Neuron (in vitro differentiated cells): ENCODE measurements at regions not wholly inside any gene's neighbourhood (a gene's known extent, or its start where the extent isn't known, plus 50 kb on each side); places are given as distances from the start of the nearest gene placed in this dataset.

Source experiments
- H2AFZ ChIP-seq: one replicate; pipeline ENCODE4 v1.6.1; 2013; ENCODE audit warnings: low read depth, mild to moderate bottlenecking, inconsistent platforms, low read length, moderate library complexity
- H3K27me3 ChIP-seq: one replicate; pipeline ENCODE4 v1.6.1; 2013; ENCODE audit warnings: low read length; ENCODE audit not compliant: insufficient read depth
- H3K36me3 ChIP-seq: one replicate; pipeline ENCODE4 v1.6.1; 2013; ENCODE audit warnings: low read length; ENCODE audit not compliant: insufficient read depth
- H3K4me1 ChIP-seq: one replicate; pipeline ENCODE4 v1.6.1; 2013; ENCODE audit warnings: low read length; ENCODE audit not compliant: insufficient read depth
- H3K4me3 ChIP-seq: 2 replicates; pipeline ENCODE4 v1.5.1; 2013; ENCODE audit warnings: mild to moderate bottlenecking, low read length, moderate library complexity
- H3K9me3 ChIP-seq: one replicate; pipeline ENCODE4 v1.6.1; 2013; ENCODE audit warnings: low read length

DNA sequence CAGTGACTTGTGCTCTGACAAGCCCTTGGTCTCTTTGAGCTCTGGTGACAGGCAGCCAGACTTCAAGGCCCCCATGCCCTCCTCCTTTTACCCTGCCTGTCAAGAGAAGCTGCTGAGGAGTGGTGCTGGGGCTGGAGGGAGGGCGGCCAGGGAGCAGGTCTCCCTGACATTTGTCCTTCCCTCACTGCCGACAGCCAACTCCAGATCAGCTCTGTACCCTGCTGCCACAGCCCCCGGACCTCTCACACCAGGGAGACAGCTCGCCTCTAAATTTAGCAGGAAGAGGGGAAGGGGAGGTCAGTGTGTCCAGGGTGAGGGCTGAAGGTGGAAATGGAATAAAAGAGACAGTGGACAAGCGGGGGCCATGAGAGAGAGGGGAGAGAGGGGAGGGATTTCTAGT lies 155.8 kb downstream of the TDRD15 start:
- H2AFZ ChIP-seq, result no peak overlapping the region

DNA sequence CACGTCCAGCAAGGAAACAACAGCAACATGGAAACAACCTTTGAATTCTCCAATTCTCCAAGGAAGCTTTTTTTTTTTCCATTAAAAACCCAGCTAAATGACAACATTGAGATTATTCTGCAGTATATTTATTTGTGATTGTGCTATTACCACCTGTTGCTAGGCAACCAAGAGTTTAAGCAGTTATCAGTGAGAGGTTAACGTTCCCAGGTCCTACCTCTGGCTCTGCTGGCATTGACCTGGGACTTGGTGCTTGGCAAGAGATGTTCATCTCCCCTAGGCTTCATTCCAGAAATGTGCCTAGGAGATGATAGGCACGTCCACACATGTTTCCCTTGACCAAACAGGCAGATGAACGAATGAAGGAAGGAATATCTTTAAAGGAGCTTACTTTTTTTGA lies 157.0 kb downstream of the TDRD15 start:
- Histone ChIP-seq H3K27me3 (no peaks in the 10 kb centered on the region), H2AFZ (no peak overlapping the region), H3K9me3 (no peaks in the 10 kb centered on the region), H3K36me3 (no peaks in the 10 kb centered on the region), H3K4me3 (no peak overlapping the region), H3K4me1 (peaks cover 58% of the 10 kb centered on the region)

More for the DNA sequence above, 155.8 kb downstream of the TDRD15 start:
- H3K27me3 ChIP-seq, result no peaks in the 10 kb centered on the region
- peak overlapping the region; percentile 5 for H3K4me3 ChIP-seq
- peaks cover 58% of the 10 kb centered on the region for H3K4me1 ChIP-seq
- no peaks in the 10 kb centered on the region for H3K9me3 ChIP-seq
- H3K36me3 ChIP-seq, result no peaks in the 10 kb centered on the region

DNA sequence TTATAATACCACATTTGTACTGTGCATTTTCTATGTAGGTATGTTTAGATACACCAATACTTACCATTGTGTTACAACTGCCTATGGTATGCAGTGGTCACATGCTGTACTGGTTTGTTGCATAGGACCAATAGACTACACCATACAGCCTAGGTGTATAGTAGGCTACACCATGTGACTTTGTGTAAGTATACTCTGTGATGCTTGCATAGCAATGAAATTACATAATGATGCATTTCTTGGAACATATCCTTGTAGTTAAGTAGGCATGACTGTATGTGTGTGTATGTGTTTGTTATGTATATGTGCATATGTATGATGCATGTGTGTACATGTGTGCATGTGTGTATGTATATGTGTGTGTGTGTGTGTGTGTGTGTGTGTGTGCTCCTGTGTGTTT lies 157.6 kb downstream of the TDRD15 start:
- no peak overlapping the region for H2AFZ ChIP-seq
- H3K27me3 ChIP-seq, result no peaks in the 10 kb centered on the region

DNA sequence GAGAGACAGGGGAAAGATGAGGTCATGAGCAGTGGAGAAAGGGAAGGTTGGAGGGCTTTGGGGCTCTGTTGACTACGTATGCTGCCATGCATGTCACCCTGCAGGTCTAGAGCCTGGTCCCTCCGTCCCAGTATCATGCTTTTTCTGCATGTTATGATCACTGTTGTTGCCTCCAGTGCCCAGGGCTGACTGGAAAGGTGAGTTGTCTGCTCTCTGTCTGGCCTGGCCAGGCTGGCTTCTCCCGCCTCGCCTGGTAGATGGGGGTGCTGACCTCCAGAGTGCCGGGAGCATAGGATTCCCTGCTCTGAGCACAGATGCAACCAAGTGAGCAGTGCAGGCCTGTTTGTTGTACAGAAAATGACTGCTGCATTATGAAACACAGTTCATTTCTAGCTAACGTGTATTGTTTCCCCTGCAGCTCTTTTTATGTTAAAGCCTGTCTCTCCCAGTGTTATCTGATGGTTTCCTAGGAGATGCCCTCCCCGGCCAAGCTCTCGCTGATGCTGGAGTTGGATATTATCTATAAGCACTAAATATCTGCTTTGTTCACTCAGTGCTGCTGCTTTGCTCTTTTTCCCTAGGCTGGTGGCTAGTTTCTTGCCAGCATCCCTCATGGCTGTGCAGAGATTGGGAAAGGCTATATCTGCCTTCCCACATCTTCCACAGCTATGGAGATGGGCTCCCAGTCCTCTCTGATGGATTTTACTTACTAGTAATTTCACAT lies 158.2 kb downstream of the TDRD15 start:
- Histone ChIP-seq H2AFZ (no peak overlapping the region), H3K4me1 (peaks cover 57% of the 10 kb centered on the region), H3K9me3 (no peaks in the 10 kb centered on the region), H3K36me3 (no peaks in the 10 kb centered on the region), H3K27me3 (no peaks in the 10 kb centered on the region), H3K4me3 (no peak overlapping the region)

More for the DNA sequence above, 157.6 kb downstream of the TDRD15 start:
- no peaks in the 10 kb centered on the region for H3K36me3 ChIP-seq
- no peak overlapping the region for H3K4me3 ChIP-seq
- H3K4me1 ChIP-seq, result peaks cover 58% of the 10 kb centered on the region
- no peaks in the 10 kb centered on the region for H3K9me3 ChIP-seq

DNA sequence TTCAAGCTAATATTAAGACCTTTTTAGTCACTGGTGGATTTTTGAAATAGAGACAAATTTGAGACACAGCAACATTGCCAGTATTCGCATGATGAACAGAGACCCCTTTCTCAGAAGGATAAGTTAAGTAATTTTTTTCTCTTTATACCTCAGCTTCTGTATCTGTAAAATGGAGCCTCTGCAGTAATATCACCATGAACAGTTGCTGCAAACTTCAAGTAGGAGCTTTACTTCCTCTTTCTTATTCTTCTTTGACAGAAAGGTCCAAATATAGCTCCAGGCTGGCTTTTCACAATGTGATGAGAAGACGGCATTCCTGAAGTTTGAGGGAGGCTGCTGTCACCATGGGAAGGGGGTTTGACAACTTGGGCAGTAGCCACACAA lies 158.7 kb downstream of the TDRD15 start:
- H3K36me3 ChIP-seq, result no peaks in the 10 kb centered on the region
- H3K9me3 ChIP-seq, result no peaks in the 10 kb centered on the region
- H3K4me1 ChIP-seq, result peaks cover 52% of the 10 kb centered on the region
- no peak overlapping the region for H3K4me3 ChIP-seq
- H2AFZ ChIP-seq, result no peak overlapping the region
- H3K27me3 ChIP-seq, result no peaks in the 10 kb centered on the region

DNA sequence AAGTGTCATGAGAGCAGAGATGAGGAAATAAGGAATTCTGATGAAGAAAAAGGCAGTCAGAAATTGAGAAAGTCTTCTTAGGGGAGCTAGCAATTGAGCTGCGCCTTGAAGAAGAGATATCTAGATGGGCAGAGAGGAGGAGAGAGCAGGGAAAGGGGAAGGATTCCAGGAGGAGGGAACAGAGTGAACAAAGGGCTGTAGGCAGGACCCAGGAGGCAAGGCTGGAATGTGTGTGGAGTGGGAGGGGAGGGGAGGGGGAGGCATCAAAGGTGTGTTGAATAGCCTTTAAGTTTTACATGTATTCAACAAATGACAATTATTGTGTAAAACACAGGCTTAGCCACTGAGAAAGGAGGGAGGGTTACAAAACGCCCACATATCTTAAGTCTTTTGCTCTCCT lies 164.5 kb downstream of the TDRD15 start:
- Histone ChIP-seq H3K9me3 (no peaks in the 10 kb centered on the region), H3K4me3 (no peak overlapping the region), H2AFZ (peak overlapping the region; percentile 3), H3K36me3 (no peaks in the 10 kb centered on the region), H3K4me1 (peaks cover 30% of the 10 kb centered on the region), H3K27me3 (no peaks in the 10 kb centered on the region)

DNA sequence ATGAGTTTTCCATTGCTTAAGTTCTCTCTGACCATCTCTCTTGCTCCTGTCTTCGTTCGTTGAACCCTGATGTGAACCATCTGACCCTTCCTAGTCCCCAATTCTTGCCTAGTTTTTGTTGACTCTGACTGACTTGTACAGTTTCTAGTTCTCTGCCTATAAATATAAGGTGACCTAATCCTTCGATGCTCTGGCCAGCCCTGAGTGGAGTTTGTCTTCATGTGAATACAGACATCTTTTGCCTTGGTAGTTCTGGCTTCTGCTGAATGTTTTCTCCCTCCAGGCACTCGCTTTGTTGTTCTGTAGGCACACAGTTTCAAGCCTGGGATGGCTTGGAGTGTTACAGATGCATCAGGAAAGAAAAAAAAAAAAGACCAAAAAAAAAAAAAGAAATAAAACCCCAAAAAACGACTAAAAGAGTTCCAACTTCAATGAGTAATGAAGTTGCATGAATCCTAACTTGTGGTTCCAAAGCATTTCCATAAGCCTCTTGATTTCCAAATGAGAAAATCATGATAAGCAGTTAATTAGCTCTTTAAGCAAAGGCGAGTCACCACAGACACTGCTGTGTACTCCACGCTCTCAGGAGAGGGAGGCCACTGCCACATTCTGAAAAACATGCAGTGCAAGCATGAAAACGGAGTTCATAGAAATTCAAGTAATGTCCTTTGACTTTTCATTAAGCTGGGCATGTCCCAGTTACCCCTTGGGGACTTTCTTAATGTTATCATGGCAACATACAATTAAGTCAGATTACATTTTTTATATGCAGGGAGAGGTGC lies 165.2 kb downstream of the TDRD15 start:
- Histone ChIP-seq H3K36me3 (no peaks in the 10 kb centered on the region), H3K4me3 (no peak overlapping the region), H3K9me3 (no peaks in the 10 kb centered on the region)

DNA sequence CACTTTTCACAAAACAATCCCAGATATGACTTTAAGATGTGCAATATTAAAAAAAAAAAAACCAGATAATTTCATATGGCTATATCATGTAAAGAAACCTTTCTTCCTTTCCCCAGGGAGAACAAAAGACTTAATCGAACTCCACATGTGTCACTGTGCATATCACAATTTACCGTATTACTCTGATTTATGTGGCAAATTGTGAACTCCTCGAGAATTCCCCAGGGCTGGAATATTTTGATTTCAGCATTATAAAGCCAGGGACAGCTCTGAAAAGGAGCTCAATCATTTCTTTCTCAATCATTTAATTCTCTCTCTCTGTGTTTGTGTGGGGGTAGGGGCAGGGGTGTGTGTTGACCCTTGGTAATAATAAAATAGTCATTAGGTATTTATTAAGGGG lies 165.8 kb downstream of the TDRD15 start:
- Histone ChIP-seq H2AFZ (no peak overlapping the region), H3K4me3 (no peak overlapping the region), H3K36me3 (no peaks in the 10 kb centered on the region), H3K27me3 (no peaks in the 10 kb centered on the region), H3K4me1 (peaks cover 28% of the 10 kb centered on the region), H3K9me3 (no peaks in the 10 kb centered on the region)

More for the DNA sequence above, 165.2 kb downstream of the TDRD15 start:
- H3K4me1 ChIP-seq, result peaks cover 28% of the 10 kb centered on the region
- H2AFZ ChIP-seq, result no peak overlapping the region
- no peaks in the 10 kb centered on the region for H3K27me3 ChIP-seq

DNA sequence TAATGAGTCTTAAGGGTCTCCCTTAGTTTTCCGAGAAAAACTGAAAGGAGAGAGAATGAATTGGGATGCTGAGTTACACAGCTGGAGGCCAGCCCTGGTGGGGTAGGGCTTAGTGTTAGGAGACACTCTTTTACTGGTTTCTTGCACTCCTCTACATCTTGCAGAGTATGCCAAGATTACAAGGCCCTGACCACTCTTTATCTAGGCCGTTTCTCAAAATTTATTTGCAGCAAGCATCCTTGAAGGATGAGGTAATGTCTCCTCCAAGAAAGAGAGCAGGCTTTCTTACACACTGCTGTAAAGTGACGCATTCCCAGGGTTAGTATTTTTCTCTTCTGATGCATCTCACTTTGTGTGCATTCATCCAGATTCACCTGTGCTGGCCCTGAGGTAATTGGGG lies 166.2 kb downstream of the TDRD15 start:
- H3K36me3 ChIP-seq, result no peaks in the 10 kb centered on the region
- H3K4me3 ChIP-seq, result no peak overlapping the region
- H3K27me3 ChIP-seq, result no peaks in the 10 kb centered on the region
- H2AFZ ChIP-seq, result no peak overlapping the region
- H3K9me3 ChIP-seq, result no peaks in the 10 kb centered on the region
- peaks cover 28% of the 10 kb centered on the region for H3K4me1 ChIP-seq

DNA sequence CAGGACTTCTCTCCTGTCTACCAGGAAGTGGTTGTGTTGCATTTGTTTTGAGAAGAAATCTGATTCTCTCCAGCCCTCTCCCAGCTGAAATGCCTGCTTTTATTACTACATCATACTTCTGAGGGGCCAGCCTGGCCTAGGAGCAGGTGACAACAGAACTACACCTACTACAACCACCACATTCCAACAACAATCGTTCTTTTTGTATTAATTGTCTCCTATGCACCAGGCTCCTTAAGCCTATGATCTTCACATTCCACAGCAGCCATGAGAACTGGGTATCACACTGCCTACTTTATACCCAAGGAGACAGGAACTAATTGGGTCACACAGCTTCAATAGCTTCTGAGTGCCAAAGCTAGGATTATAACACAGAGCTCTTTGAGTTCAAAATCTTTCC lies 167.7 kb downstream of the TDRD15 start:
- H3K9me3 ChIP-seq, result no peaks in the 10 kb centered on the region
- H3K4me3 ChIP-seq, result no peak overlapping the region
- no peaks in the 10 kb centered on the region for H3K27me3 ChIP-seq
- no peak overlapping the region for H2AFZ ChIP-seq
- H3K36me3 ChIP-seq, result no peaks in the 10 kb centered on the region
- H3K4me1 ChIP-seq, result peaks cover 28% of the 10 kb centered on the region

DNA sequence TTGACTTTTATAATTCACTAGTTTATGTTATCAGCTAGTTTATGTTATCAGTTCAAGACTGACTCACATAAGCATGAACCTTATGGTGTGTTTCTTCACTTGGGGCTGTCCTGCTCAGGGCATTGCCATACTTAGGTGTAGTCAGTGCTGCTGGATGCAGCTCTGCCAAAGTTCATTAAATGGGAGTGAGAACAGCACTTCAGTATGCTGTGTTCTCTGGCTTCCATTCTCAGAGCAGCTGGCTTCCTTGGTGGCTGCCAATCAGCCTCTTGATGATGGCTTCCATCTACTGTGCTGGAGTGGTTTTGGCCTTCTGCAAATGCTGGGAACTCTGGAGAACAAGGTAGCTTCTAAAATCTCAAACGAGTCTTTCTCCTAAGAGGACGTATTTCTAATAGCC lies 170.7 kb downstream of the TDRD15 start:
- peaks cover 27% of the 10 kb centered on the region for H3K4me1 ChIP-seq
- H3K4me3 ChIP-seq, result no peak overlapping the region
- no peaks in the 10 kb centered on the region for H3K9me3 ChIP-seq
- H3K27me3 ChIP-seq, result no peaks in the 10 kb centered on the region
- no peaks in the 10 kb centered on the region for H3K36me3 ChIP-seq
- H2AFZ ChIP-seq, result no peak overlapping the region

DNA sequence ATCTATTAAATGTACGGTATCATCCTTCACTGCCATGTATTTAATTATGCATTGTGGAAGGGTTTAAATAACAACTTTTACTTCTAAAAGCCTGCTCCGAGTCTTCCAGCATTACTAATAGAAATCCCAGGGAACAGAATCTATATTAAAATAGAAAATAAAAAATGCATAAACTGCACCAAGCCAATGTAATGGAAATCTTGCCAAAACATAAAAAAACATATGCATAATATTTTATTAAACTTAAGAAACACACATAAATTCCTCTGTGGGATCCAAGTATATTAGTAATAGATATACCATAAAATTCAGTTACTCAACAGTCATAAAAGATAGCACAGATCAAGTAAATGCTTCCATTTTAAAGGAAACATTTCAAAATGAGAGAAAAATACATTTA lies 175.6 kb downstream of the TDRD15 start:
- Histone ChIP-seq H3K4me1 (peaks cover 18% of the 10 kb centered on the region), H3K4me3 (no peak overlapping the region), H3K36me3 (no peaks in the 10 kb centered on the region), H2AFZ (no peak overlapping the region), H3K27me3 (no peaks in the 10 kb centered on the region), H3K9me3 (no peaks in the 10 kb centered on the region)

DNA sequence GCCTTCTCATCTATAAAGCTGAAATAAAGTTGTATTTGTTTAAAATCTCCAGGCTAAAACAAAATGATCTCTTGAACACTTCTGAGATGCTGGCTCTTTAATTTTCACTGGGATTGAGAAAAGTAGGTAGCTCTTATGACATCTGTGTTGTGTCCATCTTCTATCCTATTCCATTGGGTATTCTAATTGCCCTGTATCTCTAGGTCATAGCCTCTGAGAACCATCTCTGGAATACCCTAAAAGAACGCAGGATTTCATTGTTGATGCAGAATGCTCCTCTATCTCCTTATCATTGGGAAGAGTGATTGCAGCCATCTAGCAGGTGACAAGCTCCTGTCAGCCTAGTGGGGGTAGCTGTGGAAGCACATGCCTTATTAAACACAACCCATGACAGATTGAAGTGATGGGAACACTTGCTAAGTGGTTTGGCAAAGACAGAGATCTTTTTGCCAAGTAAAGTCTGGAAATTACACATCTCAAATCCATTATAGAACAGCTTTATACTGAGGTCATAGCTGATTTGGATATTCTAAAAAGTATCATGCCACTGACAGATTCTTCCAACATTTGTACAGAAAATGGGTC lies 178.2 kb downstream of the TDRD15 start:
- Histone ChIP-seq H3K4me3 (no peak overlapping the region), H2AFZ (no peak overlapping the region), H3K4me1 (peaks cover 14% of the 10 kb centered on the region), H3K36me3 (no peaks in the 10 kb centered on the region), H3K27me3 (no peaks in the 10 kb centered on the region), H3K9me3 (no peaks in the 10 kb centered on the region)
